NB4 (cell line): ENCODE measurements at regions not wholly inside any gene's neighbourhood (a gene's known extent, or its start where the extent isn't known, plus 50 kb on each side); places are given as distances from the start of the nearest gene placed in this dataset.

Experiments used
- DNase-seq: peaks from one replicate; pipeline ENCODE4 v3.0.0; 2010; ENCODE audit warnings: low read depth
- H3K4me3 ChIP-seq: one replicate; pipeline ENCODE4 v1.5.1; 2011; ENCODE audit warnings: mild to moderate bottlenecking, low read depth, low read length, moderate library complexity
- MYC ChIP-seq: IDR thresholded peaks from 2 replicates; pipeline ENCODE4 v1.6.1; 2011; ENCODE audit warnings: low read depth, low read length
- POLR2A ChIP-seq: IDR thresholded peaks from 2 replicates; pipeline ENCODE4 v1.6.1; 2011; ENCODE audit warnings: mild to moderate bottlenecking; ENCODE audit not compliant: insufficient read length; ENCODE audit errors: extremely low read depth
- TF ChIP-seq, protein P1 (sequence below): IDR thresholded peaks from 2 replicates; pipeline ENCODE4 v1.6.1; 2011; ENCODE audit warnings: low read depth, low read length
- TF ChIP-seq, protein P2 (sequence below): IDR thresholded peaks from one replicate; pipeline ENCODE4 v1.5.1; 2012; ENCODE audit warnings: low read depth, low read length

DNA sequence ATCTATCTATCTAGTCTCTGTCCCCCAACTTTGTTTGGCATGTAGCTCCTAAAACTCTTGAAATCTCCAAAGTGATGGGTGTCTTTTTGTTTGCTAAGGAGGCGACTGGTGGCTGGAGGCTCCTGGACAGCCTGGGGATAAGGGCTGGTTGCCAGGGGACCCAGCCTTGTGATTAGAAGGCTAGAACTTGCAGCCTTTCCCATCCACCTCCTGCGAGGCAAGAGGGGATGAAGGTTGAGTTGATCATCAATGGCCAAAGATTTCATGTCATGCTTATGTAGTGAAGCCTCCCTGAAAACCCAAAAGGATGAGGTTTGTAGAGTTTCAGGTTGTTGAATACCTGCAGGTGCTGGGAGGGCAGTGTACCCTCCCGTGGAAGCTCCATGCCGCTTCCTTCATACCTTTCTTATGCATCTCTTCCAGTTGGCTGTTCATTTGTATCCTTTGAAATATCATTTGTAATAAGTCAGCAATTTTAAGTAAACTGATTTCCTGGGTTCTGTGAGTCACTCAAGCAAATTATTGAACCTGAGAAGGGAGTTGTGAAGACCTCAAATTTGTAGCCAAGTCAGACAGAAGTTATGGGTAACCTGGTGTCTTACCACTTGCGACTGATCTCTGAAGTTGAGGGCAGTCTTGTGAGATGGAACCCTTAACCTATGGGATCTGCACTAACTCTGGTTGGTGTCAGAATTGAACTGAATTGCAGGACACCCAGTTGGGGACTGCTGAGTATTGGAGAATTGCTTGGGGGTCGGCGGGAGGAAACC is 202.4 kb downstream of the SEC14L1 start:
- no peak overlapping the region for H3K4me3 ChIP-seq
- no peak for DNase-seq

DNA sequence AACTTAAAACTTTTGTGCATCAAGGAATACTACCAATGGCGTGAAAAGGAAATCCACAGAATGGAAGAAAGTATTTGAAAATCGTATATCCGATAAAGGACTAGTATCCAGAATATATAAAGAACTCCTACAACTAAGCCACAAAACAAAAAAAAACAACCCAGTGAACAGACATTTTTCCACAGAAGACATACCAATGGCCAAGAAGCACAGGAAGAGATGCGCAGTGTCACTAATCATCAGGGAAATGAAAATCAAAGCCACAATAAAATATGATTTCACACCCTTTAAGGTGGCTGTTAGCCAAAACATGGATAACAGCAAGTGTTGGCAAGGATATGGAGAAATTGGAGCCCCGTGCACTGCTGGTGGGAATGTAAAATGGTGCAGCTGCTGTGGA is 203.3 kb downstream of the SEC14L1 start:
- no peak overlapping the region for H3K4me3 ChIP-seq
- no peak for DNase-seq
- TF ChIP-seq POLR2A = no peak
- TF ChIP-seq, protein P1, sequence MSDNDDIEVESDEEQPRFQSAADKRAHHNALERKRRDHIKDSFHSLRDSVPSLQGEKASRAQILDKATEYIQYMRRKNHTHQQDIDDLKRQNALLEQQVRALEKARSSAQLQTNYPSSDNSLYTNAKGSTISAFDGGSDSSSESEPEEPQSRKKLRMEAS = no peak
- no peak for TF ChIP-seq MYC
- TF ChIP-seq, protein P2, sequence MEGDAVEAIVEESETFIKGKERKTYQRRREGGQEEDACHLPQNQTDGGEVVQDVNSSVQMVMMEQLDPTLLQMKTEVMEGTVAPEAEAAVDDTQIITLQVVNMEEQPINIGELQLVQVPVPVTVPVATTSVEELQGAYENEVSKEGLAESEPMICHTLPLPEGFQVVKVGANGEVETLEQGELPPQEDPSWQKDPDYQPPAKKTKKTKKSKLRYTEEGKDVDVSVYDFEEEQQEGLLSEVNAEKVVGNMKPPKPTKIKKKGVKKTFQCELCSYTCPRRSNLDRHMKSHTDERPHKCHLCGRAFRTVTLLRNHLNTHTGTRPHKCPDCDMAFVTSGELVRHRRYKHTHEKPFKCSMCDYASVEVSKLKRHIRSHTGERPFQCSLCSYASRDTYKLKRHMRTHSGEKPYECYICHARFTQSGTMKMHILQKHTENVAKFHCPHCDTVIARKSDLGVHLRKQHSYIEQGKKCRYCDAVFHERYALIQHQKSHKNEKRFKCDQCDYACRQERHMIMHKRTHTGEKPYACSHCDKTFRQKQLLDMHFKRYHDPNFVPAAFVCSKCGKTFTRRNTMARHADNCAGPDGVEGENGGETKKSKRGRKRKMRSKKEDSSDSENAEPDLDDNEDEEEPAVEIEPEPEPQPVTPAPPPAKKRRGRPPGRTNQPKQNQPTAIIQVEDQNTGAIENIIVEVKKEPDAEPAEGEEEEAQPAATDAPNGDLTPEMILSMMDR = no peak

More for the DNA sequence above, 202.4 kb downstream of the SEC14L1 start:
- no peak for TF ChIP-seq MYC
- TF ChIP-seq, protein P1 = no peak
- TF ChIP-seq, protein P2 = no peak
- no peak for TF ChIP-seq POLR2A

DNA sequence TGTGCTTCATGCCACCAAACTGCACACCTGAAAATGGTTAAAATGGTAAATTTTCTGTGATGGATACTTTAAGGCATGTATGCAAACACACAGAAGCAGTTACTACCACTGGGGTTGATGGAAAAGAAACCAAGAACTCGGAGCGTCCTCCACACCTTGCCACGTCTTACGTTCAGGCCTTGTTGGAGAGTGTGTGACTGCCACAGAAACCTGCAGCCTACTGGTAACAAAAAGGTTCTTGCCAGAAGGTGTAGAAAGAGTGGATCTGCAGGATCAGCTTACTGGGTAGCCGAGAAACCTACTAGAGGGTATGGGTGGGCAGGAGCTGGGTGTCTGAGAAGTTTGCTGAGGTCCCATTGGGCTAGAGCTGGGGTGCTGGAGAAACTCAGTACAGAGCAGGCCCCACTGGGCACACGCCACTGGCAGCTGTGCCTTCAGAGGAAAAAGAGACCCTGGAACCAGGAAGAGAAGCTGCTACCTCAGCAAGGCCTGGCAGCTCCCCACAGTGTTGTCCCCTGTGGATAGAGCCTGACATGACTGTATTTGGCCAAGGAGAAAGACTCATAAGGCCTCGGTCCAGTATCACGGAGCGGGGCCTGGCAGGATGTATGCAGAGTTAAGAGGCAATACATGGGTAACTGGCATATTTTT is 204.6 kb downstream of the SEC14L1 start:
- DNase-seq = no peak
- no peak overlapping the region for H3K4me3 ChIP-seq
- no peak for TF ChIP-seq MYC
- no peak for TF ChIP-seq POLR2A
- TF ChIP-seq, protein P1 = no peak
- TF ChIP-seq, protein P2 = no peak

DNA sequence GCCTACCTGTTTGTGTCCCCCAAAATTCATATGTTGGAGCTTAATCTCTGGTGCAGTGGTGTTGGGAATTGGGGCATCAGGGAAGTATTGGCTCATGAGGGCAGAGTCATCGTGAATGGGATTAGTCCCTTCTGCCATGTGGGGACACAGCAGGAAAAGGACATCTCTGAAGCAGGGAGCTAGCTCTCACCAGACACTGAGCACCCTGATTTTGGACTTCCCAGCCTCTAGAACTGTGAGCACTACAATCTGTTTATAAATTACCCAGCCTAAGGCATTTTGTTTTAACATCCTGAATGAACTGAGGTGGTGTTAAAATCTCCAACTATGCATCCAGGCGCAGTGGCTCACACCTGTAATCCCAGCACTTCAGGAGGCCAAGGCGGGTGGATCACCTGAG is 206.0 kb downstream of the SEC14L1 start:
- no peak for TF ChIP-seq MYC
- TF ChIP-seq, protein P2 = no peak
- TF ChIP-seq, protein P1 = no peak
- TF ChIP-seq POLR2A = no peak
- DNase-seq = no peak
- H3K4me3 ChIP-seq = no peak overlapping the region

DNA sequence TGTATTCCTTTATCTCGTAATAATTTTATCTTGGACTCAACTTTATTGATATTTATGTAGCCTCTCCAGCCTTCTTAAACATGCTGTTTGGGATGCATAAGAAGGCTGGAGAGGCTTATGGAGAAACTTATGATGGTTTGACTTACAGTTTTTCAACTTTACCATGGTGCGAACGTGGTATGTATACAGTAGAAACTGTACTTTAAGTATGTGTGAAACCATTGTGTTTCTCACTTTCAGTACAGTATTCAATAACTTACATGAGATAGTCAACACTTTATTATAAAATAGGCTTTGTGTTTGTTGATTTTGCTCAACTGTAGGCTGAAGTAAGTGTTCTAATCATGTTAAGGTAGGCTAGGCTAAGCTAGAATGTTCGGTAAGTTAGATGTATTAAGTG is 206.8 kb downstream of the SEC14L1 start:
- TF ChIP-seq POLR2A (no peak), MYC (no peak)
- TF ChIP-seq, protein P1 = no peak
- TF ChIP-seq, protein P2 = no peak
- no peak overlapping the region for H3K4me3 ChIP-seq
- DNase-seq = no peak
